ENCODE measurements at regions not wholly inside any gene's neighbourhood (a gene's known extent, or its start where the extent isn't known, plus 50 kb on each side); places are given as distances from the start of the nearest gene placed in this dataset.
"Not testable (repeated sequence)": the region's sequence is repeated elsewhere in the genome, so short reads cannot be mapped to it uniquely, and the experiment has no call there.

GRCh38 chr17:83206036-83206394 is 126.6 kb downstream of the METRNL start:
- not testable (repeated sequence) for TF ChIP-seq CTCF (conservative IDR thresholded peaks at IDR 0.05; ENCODE audit: low read depth, low read length); EZH2 (IDR thresholded peaks at IDR 0.05; ENCODE audit: borderline replicate concordance, low read depth, low read length, poor library complexity, severe bottlenecking)

Data from A673 (cell line).